H1 (cell line): ENCODE measurements at regions not wholly inside any gene's neighbourhood (a gene's known extent, or its start where the extent isn't known, plus 50 kb on each side); places are given as distances from the start of the nearest gene placed in this dataset.

Experiments used
- CTCF ChIA-PET: fragments of 300-600 bp; sonication (Branson Sonifier 250); formaldehyde crosslinking; loops from one replicate; lab custom pipeline; 2021; ENCODE audit not compliant: partially characterized antibody; lab: Charles Lee
- POLR2A ChIA-PET: fragments of 300-600 bp; sonication (Branson Sonifier 250); formaldehyde crosslinking; loops from one replicate; lab custom pipeline; 2021; ENCODE audit warnings: inconsistent platforms; ENCODE audit not compliant: partially characterized antibody; lab: Charles Lee
- DNase-seq, 2 experiments: peaks; one replicate each; pipeline versions ENCODE4 v3.0.0 to v3.0.0-alpha.2; 2010 to 2022; ENCODE audit warnings: low spot score in 2 of 2, low read depth in 1 of 2, mixed read lengths in 1 of 2
- FAIRE-seq: peaks from 2 replicates; lab custom pipeline; 2011; peaks lifted over from hg19 to GRCh38; lab: Jason Lieb, UNC
- H2AFZ ChIP-seq: 2 replicates; pipeline ENCODE4 v1.8.1; 2012; ENCODE audit warnings: low read length, inconsistent platforms
- H2AK5ac ChIP-seq: 2 replicates; pipeline ENCODE4 v1.6.1; 2013; ENCODE audit warnings: low read depth, low read length
- H2BK120ac ChIP-seq: replicated peaks from 2 replicates; pipeline ENCODE3; 2013; ENCODE audit warnings: low read depth, low read length, inconsistent platforms
- H2BK12ac ChIP-seq: 2 replicates; pipeline ENCODE4 v1.6.1; 2013; ENCODE audit warnings: low read depth, low read length
- H2BK15ac ChIP-seq: 2 replicates; pipeline ENCODE4 v1.6.1; 2013; ENCODE audit warnings: low read length
- H2BK20ac ChIP-seq: 2 replicates; pipeline ENCODE4 v1.6.1; 2013; ENCODE audit warnings: low read length
- H2BK5ac ChIP-seq: 2 replicates; pipeline ENCODE4 v1.6.1; 2013; ENCODE audit warnings: low read depth, low read length
- H3K14ac ChIP-seq: 2 replicates; pipeline ENCODE4 v1.6.1; 2013; ENCODE audit warnings: inconsistent platforms; ENCODE audit not compliant: insufficient read length
- H3K18ac ChIP-seq: 2 replicates; pipeline ENCODE4 v1.6.1; 2013; ENCODE audit warnings: low read length; ENCODE audit errors: extremely low read depth
- H3K23ac ChIP-seq: 2 replicates; pipeline ENCODE4 v1.6.1; 2013; ENCODE audit warnings: inconsistent platforms; ENCODE audit not compliant: insufficient read length
- H3K23me2 ChIP-seq: 2 replicates; pipeline ENCODE4 v1.6.1; 2013; ENCODE audit warnings: low read depth, low read length
- H3K27ac ChIP-seq: 2 replicates; pipeline ENCODE4 v1.6.1; 2011; ENCODE audit warnings: low read depth, low read length, inconsistent platforms
- H3K27me3 ChIP-seq, 4 experiments: replicated peaks in 1 of 4; 1 replicate in 1 of 4; 2 replicates in 3 of 4; pipeline versions ENCODE4 v1.6.1 to v1.8.1; 2011 to 2013; ENCODE audit warnings: low read length in 3 of 4, mild to moderate bottlenecking in 3 of 4, inconsistent platforms in 2 of 4, mixed read lengths in 2 of 4, moderate library complexity in 1 of 4; ENCODE audit not compliant: control insufficient read depth in 3 of 4, insufficient read depth in 3 of 4; ENCODE audit errors: extremely low read depth in 1 of 4
- H3K36me3 ChIP-seq, 4 experiments: 2 replicates each; pipeline versions ENCODE4 v1.6.1 to v1.8.1; 2011 to 2013; ENCODE audit warnings: mild to moderate bottlenecking in 4 of 4, low read length in 3 of 4, moderate library complexity in 2 of 4, control low read depth in 1 of 4, inconsistent platforms in 1 of 4; ENCODE audit not compliant: insufficient read depth in 4 of 4, control insufficient read depth in 2 of 4
- H3K4ac ChIP-seq: replicated peaks from 2 replicates; pipeline ENCODE3; 2013; ENCODE audit warnings: low read length, low read depth, mixed read lengths, inconsistent platforms; ENCODE audit not compliant: insufficient read length
- H3K4me1 ChIP-seq, 4 experiments: replicated peaks in 1 of 4; 1 replicate in 1 of 4; 2 replicates in 3 of 4; pipeline versions ENCODE4 v1.6.1 to v1.8.1; 2011 to 2013; ENCODE audit warnings: low read length in 3 of 4, inconsistent platforms in 2 of 4, mixed read lengths in 1 of 4; ENCODE audit not compliant: insufficient read depth in 4 of 4, control insufficient read depth in 3 of 4
- H3K4me2 ChIP-seq, 2 experiments: 2 replicates each; pipeline versions ENCODE4 v1.6.1 to v1.8.1; 2011 to 2013; ENCODE audit warnings: low read depth in 2 of 2, low read length in 2 of 2, control low read depth in 1 of 2, inconsistent platforms in 1 of 2, mild to moderate bottlenecking in 1 of 2; ENCODE audit not compliant: insufficient read depth in 1 of 2
- H3K4me3 ChIP-seq, 4 experiments: fragments of 200-600, 300-600 bp in 1 of 4; sonication (generic), shearing (Covaris generic), sonication (Bioruptor Twin) in 1 of 4; 2 replicates each; pipeline versions ENCODE4 v1.5.1 to v1.8.1; 2011 to 2016; ENCODE audit warnings: low read length in 4 of 4, low read depth in 3 of 4, control low read depth in 2 of 4, inconsistent platforms in 2 of 4, mild to moderate bottlenecking in 2 of 4, mixed read lengths in 1 of 4, moderate library complexity in 1 of 4; ENCODE audit not compliant: insufficient read depth in 2 of 4; ENCODE audit errors: extremely low read depth in 1 of 4
- H3K56ac ChIP-seq: replicated peaks from 2 replicates; pipeline ENCODE3; 2013; ENCODE audit warnings: low read depth, mild to moderate bottlenecking, mixed read lengths, low read length, inconsistent platforms; ENCODE audit not compliant: insufficient read length
- H3K79me1 ChIP-seq: 2 replicates; pipeline ENCODE4 v1.6.1; 2013; ENCODE audit warnings: low read depth, low read length, control low read depth
- H3K79me2 ChIP-seq, 2 experiments: 2 replicates each; pipeline versions ENCODE4 v1.6.1 to v1.8.1; 2012 to 2013; ENCODE audit warnings: low read length in 2 of 2, mild to moderate bottlenecking in 2 of 2, inconsistent platforms in 1 of 2; ENCODE audit not compliant: insufficient read depth in 2 of 2, control insufficient read depth in 1 of 2
- H3K9ac ChIP-seq, 4 experiments: replicated peaks in 1 of 4; 1 replicate in 1 of 4; 2 replicates in 3 of 4; pipeline versions ENCODE4 v1.6.1 to v1.8.1; 2011 to 2013; ENCODE audit warnings: low read depth in 3 of 4, low read length in 3 of 4, control low read depth in 2 of 4, mild to moderate bottlenecking in 2 of 4, moderate library complexity in 2 of 4, inconsistent platforms in 1 of 4; ENCODE audit errors: extremely low read depth in 1 of 4
- H3K9me3 ChIP-seq, 2 experiments: 2 replicates each; pipeline versions ENCODE4 v1.6.1 to v1.8.1; 2012 to 2013; ENCODE audit warnings: mild to moderate bottlenecking in 2 of 2, moderate library complexity in 2 of 2, control low read depth in 1 of 2, inconsistent platforms in 1 of 2, low read depth in 1 of 2, low read length in 1 of 2, mixed read lengths in 1 of 2; ENCODE audit not compliant: insufficient read depth in 2 of 2
- H4K20me1 ChIP-seq, 2 experiments: replicated peaks in 1 of 2; 2 replicates each; pipeline versions ENCODE3 to v1.8.1; 2011 to 2013; ENCODE audit warnings: inconsistent platforms in 2 of 2, low read length in 2 of 2, mild to moderate bottlenecking in 1 of 2; ENCODE audit not compliant: insufficient read depth in 2 of 2, control insufficient read depth in 1 of 2
- H4K5ac ChIP-seq: 2 replicates; pipeline ENCODE4 v1.6.1; 2013; ENCODE audit warnings: low read length, low read depth, mixed read lengths, inconsistent platforms; ENCODE audit not compliant: insufficient read length
- H4K8ac ChIP-seq: 2 replicates; pipeline ENCODE4 v1.8.0; 2013; ENCODE audit warnings: mild to moderate bottlenecking, moderate library complexity, low read length, inconsistent platforms; ENCODE audit not compliant: insufficient read depth; ENCODE audit errors: extremely low read depth
- H4K91ac ChIP-seq: replicated peaks from 2 replicates; pipeline ENCODE3; 2013; ENCODE audit warnings: low read length, mixed read lengths, inconsistent platforms; ENCODE audit not compliant: insufficient read length
- CTBP2 ChIP-seq: IDR thresholded peaks from 2 replicates; pipeline ENCODE4 v1.7.0; 2011; ENCODE audit warnings: borderline replicate concordance, mild to moderate bottlenecking, moderate library complexity, mixed read lengths, low read length; ENCODE audit not compliant: insufficient read depth, insufficient read length
- EZH2 ChIP-seq: fragments of 200-600 bp; sonication (generic); IDR thresholded peaks from 2 replicates; pipeline ENCODE4 v1.7.1; 2012; ENCODE audit warnings: low read depth, mild to moderate bottlenecking, moderate library complexity, low read length, inconsistent platforms; ENCODE audit not compliant: severe bottlenecking
- FOSL1 ChIP-seq: IDR thresholded peaks from 2 replicates; pipeline ENCODE4 v1.6.1; 2011; ENCODE audit warnings: mild to moderate bottlenecking, low read depth, low read length, moderate library complexity; ENCODE audit not compliant: insufficient read depth
- GABPA ChIP-seq: IDR thresholded peaks from 2 replicates; pipeline ENCODE4 v1.6.1; 2011; ENCODE audit warnings: mild to moderate bottlenecking, low read length, moderate library complexity, borderline replicate concordance; ENCODE audit not compliant: insufficient read depth
- GTF2F1 ChIP-seq: IDR thresholded peaks from 2 replicates; pipeline ENCODE4 v1.6.1; 2012; ENCODE audit warnings: low read depth, low read length, improper control_type of control experiment, borderline replicate concordance
- JUND ChIP-seq: IDR thresholded peaks from 2 replicates; pipeline ENCODE4 v1.6.1; 2011; ENCODE audit warnings: mild to moderate bottlenecking, improper control_type of control experiment, low read length
- PHF8 ChIP-seq: fragments of 200-600 bp; sonication (generic); conservative IDR thresholded peaks from 2 replicates; pipeline ENCODE4 v1.7.1; 2012; ENCODE audit warnings: low read depth, mild to moderate bottlenecking, inconsistent platforms, low read length, moderate library complexity
- RNF2 ChIP-seq: fragments of 200-900, 300-1000 bp; sonication (generic); IDR thresholded peaks from 2 replicates; pipeline ENCODE4 v1.7.1; 2016; ENCODE audit warnings: borderline replicate concordance, low read depth, mild to moderate bottlenecking, antibody characterized with exemption, low read length; ENCODE audit not compliant: poor library complexity, severe bottlenecking; ENCODE audit errors: missing control alignments
- RXRA ChIP-seq: IDR thresholded peaks from 2 replicates; pipeline ENCODE4 v1.6.1; 2011; ENCODE audit warnings: low read depth, mild to moderate bottlenecking, low read length, moderate library complexity; ENCODE audit not compliant: insufficient read depth
- WGBS, 2 experiments: shearing (Covaris generic) in 1 of 2; methylation state at CpG; one replicate each; pipeline versions ENCODE4 v1.1.6 to v1.1.7; 2013 to 2015; ENCODE audit warnings: low lambda C conversion rate in 2 of 2, mixed read lengths in 2 of 2, inconsistent platforms in 1 of 2, low coverage in 1 of 2, missing lambda C conversion rate in 1 of 2; ENCODE audit not compliant: insufficient replicate concordance in 2 of 2, insufficient coverage in 1 of 2, insufficient read length in 1 of 2; ENCODE audit errors: extremely low coverage in 1 of 2, missing lambda C conversion rate in 1 of 2; 5-methylcytosine and 5-hydroxymethylcytosine counted together

DNA sequence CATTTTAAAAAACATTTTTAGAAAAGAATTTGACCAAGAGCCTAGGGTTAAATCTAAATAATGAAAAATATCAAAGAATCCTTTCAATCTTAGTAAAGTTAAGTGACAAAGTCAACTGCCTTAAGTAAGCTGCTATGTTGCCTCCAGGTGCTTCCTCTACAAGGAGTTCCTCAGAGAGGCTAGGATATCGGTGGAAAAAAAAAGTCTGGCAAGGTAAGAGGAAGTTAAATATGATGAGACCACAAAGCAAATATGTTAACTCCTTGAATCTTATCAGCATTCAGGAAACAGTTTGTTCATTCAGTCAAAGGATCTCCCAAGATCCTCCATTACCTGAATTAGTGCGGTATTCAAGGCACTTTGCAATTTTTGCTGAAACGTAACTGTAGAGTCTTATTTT is 563.5 kb downstream of the PTPRC start:
- Histone ChIP-seq H3K27ac (no peak overlapping the region), H3K4me1 (no peaks in the 10 kb centered on the region), H3K23me2 (no peaks in the 10 kb centered on the region), H3K23ac (no peak overlapping the region), H3K9me3 (no peaks in the 10 kb centered on the region), H3K56ac (no peak overlapping the region), H2BK5ac (no peak overlapping the region), H2AFZ (no peak overlapping the region), H3K36me3 (no peaks in the 10 kb centered on the region), H3K79me2 (no peaks in the 10 kb centered on the region), H3K14ac (no peak overlapping the region), H2BK12ac (no peak overlapping the region), H3K4me2 (no peak overlapping the region), H3K9ac (no peak overlapping the region), H3K79me1 (no peaks in the 10 kb centered on the region), H3K4ac (no peak overlapping the region), H4K20me1 (no peaks in the 10 kb centered on the region), H2BK20ac (no peak overlapping the region), H3K27me3 (no peaks in the 10 kb centered on the region)
- WGBS, 2 experiments, result 64% methylated on average over 3 of the region's 3 CpGs; no CpG with 5 or more reads in 1 of the 2 experiments
- CTCF ChIA-PET, result interaction anchor here (1.2 kb wide), 1 partner anchor 414 kb away, joined by 3 read pairs; no protein-coding TSS in a partner anchor
- no peak for FAIRE-seq
- no peak for TF ChIP-seq JUND
- TF ChIP-seq PHF8, result no peak
- no peak for TF ChIP-seq EZH2
- no peak for TF ChIP-seq RXRA
- no peak for TF ChIP-seq GTF2F1
- no peak for TF ChIP-seq FOSL1
- no peak for TF ChIP-seq GABPA
- TF ChIP-seq CTBP2, result no peak
- TF ChIP-seq RNF2, result no peak
- TF ChIP-seq, all 59 proteins: peak for 0
- POLR2A ChIA-PET, result no interaction called here
- Histone ChIP-seq H2AK5ac (no peak overlapping the region), H3K4me3 (no peak overlapping the region), H3K18ac (no peak overlapping the region), H4K8ac (no peak overlapping the region), H2BK15ac (no peak overlapping the region), H4K91ac (no peak overlapping the region), H2BK120ac (no peak overlapping the region), H4K5ac (no peak overlapping the region)
- no peak for DNase-seq
